Transverse colon (tissue), 4 donors: ENCODE measurements at regions not wholly inside any gene's neighbourhood (a gene's known extent, or its start where the extent isn't known, plus 50 kb on each side); places are given as distances from the start of the nearest gene placed in this dataset.

ENCODE experiments used
- DNase-seq: peaks from one replicate; pipeline ENCODE4 v3.0.0-alpha.2; 2019
- H3K27ac ChIP-seq, 4 donors: fragments of 200-600 bp; sonication (generic); 2 replicates each; pipeline ENCODE4 v1.5.1; 2016 to 2018; ENCODE audit warnings: inconsistent platforms in 4 of 4
- H3K27me3 ChIP-seq: fragments of 200-600 bp; sonication (generic); 2 replicates; pipeline ENCODE4 v1.5.1; 2017; ENCODE audit warnings: inconsistent platforms
- H3K36me3 ChIP-seq, 4 donors: fragments of 200-600 bp; sonication (generic); 2 replicates each; pipeline ENCODE4 v1.5.1; 2017 to 2019; ENCODE audit warnings: inconsistent platforms in 4 of 4
- H3K4me1 ChIP-seq, 4 donors: fragments of 200-600 bp; sonication (generic); 2 replicates each; pipeline ENCODE4 v1.5.1; 2017 to 2020; ENCODE audit warnings: inconsistent platforms in 4 of 4
- H3K4me3 ChIP-seq, 4 donors: fragments of 200-600 bp; sonication (generic); 1 replicate in 1 of 4; 2 replicates in 3 of 4; pipeline versions ENCODE4 v1.5.1 to v1.6.1; 2017 to 2019; ENCODE audit warnings: inconsistent platforms in 4 of 4
- H3K9me3 ChIP-seq, 2 donors: fragments of 200-600 bp; sonication (generic); 2 replicates each; pipeline ENCODE4 v1.5.1; 2017 to 2019; ENCODE audit warnings: inconsistent platforms in 2 of 2
- EP300 ChIP-seq: sonication (generic); formaldehyde crosslinking; IDR thresholded peaks from one replicate; pipeline ENCODE4 v1.6.1; 2017; ENCODE audit warnings: antibody characterized with exemption, low read depth
- POLR2A ChIP-seq: fragments of 450-650 bp; IDR thresholded peaks from one replicate; pipeline ENCODE4 v1.6.1; 2016; ENCODE audit warnings: antibody characterized with exemption, mild to moderate bottlenecking, moderate library complexity
- POLR2AphosphoS5 ChIP-seq, 3 donors: sonication (generic); formaldehyde crosslinking; IDR thresholded peaks; one replicate each; pipeline ENCODE4 v1.6.1; 2016; ENCODE audit warnings: antibody characterized with exemption in 3 of 3
- WGBS, 2 donors: methylation state at CpG; one replicate each; pipeline ENCODE4 v1.1.5; 2018; ENCODE audit warnings: low coverage in 1 of 2; 5-methylcytosine and 5-hydroxymethylcytosine counted together
- in situ Hi-C, 4 donors: fragments of 200-750 bp; cut with MboI; loops; one replicate each; pipeline versions ENCODE4 v1.15.0 to v1.15.1; 2017; ENCODE audit warnings: low sequenced_read_pairs in 3 of 4, low pct_ligation_motif_present in 1 of 4, low pct_unique_long_range_greater_than_20kb in 1 of 4
- intact Hi-C: fragments of 100-400 bp; cut with DNase I; formaldehyde crosslinking; loops from one replicate; pipeline ENCODE4 v1.15.1; 2023; ENCODE audit warnings: low total_unique reads
- TF ChIP-seq, protein P1 (sequence below), 5 experiments: fragments of 200-600 bp in 3 of 5; fragments of 450-650 bp in 2 of 5; sonication (generic) in 3 of 5; IDR thresholded peaks; 1 replicate in 2 of 5; 2 replicates in 3 of 5; pipeline ENCODE4 v1.5.1; 2016 to 2017; ENCODE audit warnings: antibody characterized with exemption in 5 of 5, inconsistent platforms in 3 of 5, mild to moderate bottlenecking in 2 of 5, moderate library complexity in 1 of 5

DNA sequence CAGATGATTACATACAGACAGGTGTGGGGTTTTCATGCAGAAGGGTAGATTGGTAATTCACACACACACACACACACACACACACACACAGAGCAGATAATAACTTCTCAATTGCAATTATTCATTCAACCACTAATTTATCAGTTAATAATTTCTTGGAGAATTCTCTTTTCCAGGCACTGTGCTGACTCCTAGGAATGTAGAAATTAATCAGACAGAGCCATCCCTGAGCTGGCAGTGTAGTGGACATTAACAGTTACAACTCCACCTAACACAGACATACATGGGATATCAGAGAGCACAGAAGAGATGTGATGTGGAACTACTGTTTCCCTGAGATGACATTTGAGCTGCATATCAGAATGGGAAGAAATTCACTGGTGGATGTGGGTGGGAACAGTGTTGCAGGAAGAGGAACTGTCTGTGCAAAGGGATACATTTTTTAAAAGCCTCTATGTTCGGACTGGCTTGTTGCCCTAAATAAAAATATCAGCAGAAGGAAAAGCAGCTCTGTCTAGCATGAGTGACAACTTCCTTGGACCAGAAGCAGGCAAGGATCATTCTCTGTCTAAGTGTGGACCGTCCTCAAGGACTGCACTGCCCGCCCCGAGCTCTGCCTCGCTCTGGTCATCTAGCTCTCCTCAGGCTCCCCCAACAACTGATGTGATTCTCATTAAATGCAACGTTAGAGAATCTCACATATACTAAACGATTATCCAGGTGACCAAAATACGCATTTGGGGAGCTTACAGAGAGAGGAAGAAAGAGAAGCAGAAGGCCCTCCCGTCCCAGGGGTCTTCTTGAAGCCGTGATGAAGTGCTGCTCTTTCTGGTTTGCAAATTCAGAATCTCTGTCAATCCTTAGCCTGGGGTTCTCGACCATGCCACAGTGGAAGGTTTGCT lies 173.4 kb upstream of the TRIB2 start:
- intact Hi-C loops: no loop called here
- DNase-seq: no peak
- no peak for TF ChIP-seq EP300
- no peak for TF ChIP-seq POLR2A
- TF ChIP-seq, protein P1, sequence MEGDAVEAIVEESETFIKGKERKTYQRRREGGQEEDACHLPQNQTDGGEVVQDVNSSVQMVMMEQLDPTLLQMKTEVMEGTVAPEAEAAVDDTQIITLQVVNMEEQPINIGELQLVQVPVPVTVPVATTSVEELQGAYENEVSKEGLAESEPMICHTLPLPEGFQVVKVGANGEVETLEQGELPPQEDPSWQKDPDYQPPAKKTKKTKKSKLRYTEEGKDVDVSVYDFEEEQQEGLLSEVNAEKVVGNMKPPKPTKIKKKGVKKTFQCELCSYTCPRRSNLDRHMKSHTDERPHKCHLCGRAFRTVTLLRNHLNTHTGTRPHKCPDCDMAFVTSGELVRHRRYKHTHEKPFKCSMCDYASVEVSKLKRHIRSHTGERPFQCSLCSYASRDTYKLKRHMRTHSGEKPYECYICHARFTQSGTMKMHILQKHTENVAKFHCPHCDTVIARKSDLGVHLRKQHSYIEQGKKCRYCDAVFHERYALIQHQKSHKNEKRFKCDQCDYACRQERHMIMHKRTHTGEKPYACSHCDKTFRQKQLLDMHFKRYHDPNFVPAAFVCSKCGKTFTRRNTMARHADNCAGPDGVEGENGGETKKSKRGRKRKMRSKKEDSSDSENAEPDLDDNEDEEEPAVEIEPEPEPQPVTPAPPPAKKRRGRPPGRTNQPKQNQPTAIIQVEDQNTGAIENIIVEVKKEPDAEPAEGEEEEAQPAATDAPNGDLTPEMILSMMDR (IDR thresholded peaks at IDR 0.05): no peak
- no peak for TF ChIP-seq POLR2AphosphoS5 (IDR thresholded peaks at IDR 0.05)
- no peaks in the 10 kb centered on the region for H3K9me3 ChIP-seq
- in situ Hi-C loops: no loop called here
- H3K36me3 ChIP-seq: no peaks in the 10 kb centered on the region
- 86 to 87% methylated on average over 4 to 11 of the region's 11 CpGs for WGBS, 2 donors
- H3K27me3 ChIP-seq: no peaks in the 10 kb centered on the region
- H3K27ac ChIP-seq: no peak overlapping the region
- H3K4me1 ChIP-seq: no peaks in the 10 kb centered on the region
- H3K4me3 ChIP-seq: no peak overlapping the region

DNA sequence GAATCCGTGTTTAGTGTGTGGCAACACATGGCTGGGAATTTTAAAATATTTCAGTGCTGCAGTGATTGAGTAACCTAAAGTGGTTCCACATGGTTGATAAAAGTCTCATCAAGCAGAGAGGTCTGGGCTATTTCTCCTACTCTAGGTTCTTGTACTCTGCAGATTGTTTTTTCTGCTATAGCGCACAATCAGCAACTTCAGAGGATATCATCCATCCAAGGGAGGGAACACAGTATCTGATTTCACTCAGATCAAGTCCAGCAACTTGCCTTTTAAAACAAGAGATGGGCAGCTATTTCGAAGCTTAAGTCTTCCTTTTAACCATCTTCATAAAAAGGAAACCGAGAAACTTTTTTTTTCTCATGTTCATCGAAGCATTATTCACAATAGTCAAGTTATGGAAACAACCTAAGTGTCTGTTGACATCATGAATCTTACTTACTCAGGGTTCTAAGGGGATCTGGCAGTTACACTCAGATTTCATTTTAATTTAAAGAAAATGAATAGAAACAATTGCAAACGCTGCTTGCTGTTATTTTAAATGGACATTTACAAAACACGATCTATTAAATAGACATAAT lies 172.7 kb upstream of the TRIB2 start:
- H3K4me3 ChIP-seq: no peak overlapping the region
- H3K36me3 ChIP-seq: no peaks in the 10 kb centered on the region
- intact Hi-C loops (no loop called here), in situ Hi-C loops (no loop called here)
- WGBS, 2 donors: 68 to 88% methylated on average over 6 to 7 of the region's 7 CpGs
- no peaks in the 10 kb centered on the region for H3K27me3 ChIP-seq
- H3K27ac ChIP-seq: no peak overlapping the region
- no peaks in the 10 kb centered on the region for H3K9me3 ChIP-seq
- DNase-seq: no peak
- TF ChIP-seq EP300: no peak
- no peak for TF ChIP-seq POLR2A
- TF ChIP-seq, protein P1 (IDR thresholded peaks at IDR 0.05): no peak
- no peak for TF ChIP-seq POLR2AphosphoS5 (IDR thresholded peaks at IDR 0.05)
- no peaks in the 10 kb centered on the region for H3K4me1 ChIP-seq

DNA sequence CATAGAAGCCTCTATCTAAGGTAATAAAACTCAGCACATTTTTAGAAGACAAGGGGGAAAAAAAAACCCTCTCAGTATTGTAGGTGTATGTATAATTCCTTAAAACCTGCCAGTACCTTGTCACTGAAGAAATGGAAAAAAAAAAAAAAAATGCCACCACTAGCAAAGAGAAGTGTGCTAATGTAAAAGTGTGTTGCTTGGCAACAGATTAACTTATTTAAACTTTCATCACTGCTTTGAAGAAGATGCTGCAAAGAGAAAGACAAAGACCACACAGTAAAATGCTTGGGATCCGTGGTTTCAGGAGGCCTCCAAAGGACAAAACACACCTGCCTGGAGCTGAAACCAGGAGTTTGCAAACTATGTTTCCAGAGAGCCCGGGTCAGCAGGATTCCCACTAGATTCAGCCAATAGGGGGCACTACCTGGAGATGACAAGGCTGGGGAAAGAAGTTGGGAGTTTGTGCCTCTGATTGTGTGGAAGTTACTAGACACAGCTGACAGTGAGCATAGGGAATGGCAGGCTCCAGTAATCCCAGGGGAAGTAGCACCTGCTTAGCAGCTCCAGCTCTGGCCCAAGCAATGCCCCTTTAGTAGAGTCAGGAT lies 169.1 kb upstream of the TRIB2 start:
- 71 to 93% methylated on average over 2 of the region's 2 CpGs for WGBS, 2 donors
- Histone ChIP-seq H3K27ac (no peak overlapping the region), H3K27me3 (no peaks in the 10 kb centered on the region), H3K4me1 (no peaks in the 10 kb centered on the region), H3K9me3 (no peaks in the 10 kb centered on the region), H3K4me3 (no peak overlapping the region), H3K36me3 (no peaks in the 10 kb centered on the region)
- in situ Hi-C loops (no loop called here), intact Hi-C loops (no loop called here)
- no peak for DNase-seq
- TF ChIP-seq POLR2A (no peak), POLR2AphosphoS5 (IDR thresholded peaks at IDR 0.05) (no peak), EP300 (no peak)
- TF ChIP-seq, protein P1 (IDR thresholded peaks at IDR 0.05): no peak

DNA sequence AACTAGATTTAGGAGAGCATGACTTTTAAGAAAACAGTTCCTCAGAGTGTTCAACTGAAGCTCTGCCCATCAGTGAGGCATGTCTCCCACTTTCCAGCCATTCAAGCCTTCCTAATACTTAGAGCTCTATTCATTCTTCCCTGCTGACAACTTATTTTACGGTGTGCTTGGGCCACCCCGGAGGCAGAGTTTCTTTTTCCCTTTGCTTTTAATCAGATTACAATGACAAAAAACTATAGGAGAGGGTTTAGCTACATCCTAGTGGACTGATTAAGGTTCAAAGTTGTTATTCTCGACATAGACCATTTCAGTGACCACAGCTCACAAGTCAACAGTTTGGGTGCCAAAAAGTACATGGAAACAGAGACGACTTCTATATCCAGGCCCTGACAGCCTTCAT lies 167.8 kb upstream of the TRIB2 start:
- in situ Hi-C loops (no loop called here), intact Hi-C loops (no loop called here)
- Histone ChIP-seq H3K27me3 (no peaks in the 10 kb centered on the region), H3K4me1 (no peaks in the 10 kb centered on the region), H3K27ac (no peak overlapping the region), H3K36me3 (no peaks in the 10 kb centered on the region), H3K4me3 (no peak overlapping the region), H3K9me3 (no peaks in the 10 kb centered on the region)
- DNase-seq: no peak
- WGBS, 2 donors: 85 to 88% methylated on average over 4 of the region's 4 CpGs
- TF ChIP-seq, protein P1 (IDR thresholded peaks at IDR 0.05): no peak
- no peak for TF ChIP-seq POLR2AphosphoS5 (IDR thresholded peaks at IDR 0.05)
- TF ChIP-seq EP300: no peak
- no peak for TF ChIP-seq POLR2A
